HL-60 (cell line): ENCODE measurements at regions not wholly inside any gene's neighbourhood (a gene's known extent, or its start where the extent isn't known, plus 50 kb on each side); places are given as distances from the start of the nearest gene placed in this dataset.

Source experiments
- DNase-seq, 2 experiments: peaks; one replicate each; pipeline ENCODE4 v3.0.0-alpha.2; 2010 to 2020; ENCODE audit warnings: low read depth in 1 of 2, low spot score in 1 of 2
- H3K27ac ChIP-seq: fragments of 250-450 bp; sonication (Bioruptor Pico); replicated peaks from 2 replicates; pipeline ENCODE4 v1.5.1; 2020; ENCODE audit warnings: mild to moderate bottlenecking, moderate library complexity
- H3K27me3 ChIP-seq: fragments of 250-450 bp; sonication (Bioruptor Pico); 2 replicates; pipeline ENCODE4 v1.5.1; 2021; ENCODE audit warnings: mild to moderate bottlenecking, moderate library complexity; ENCODE audit not compliant: insufficient read depth, poor library complexity, severe bottlenecking
- H3K4me3 ChIP-seq: replicated peaks from 2 replicates; pipeline ENCODE4 v1.5.1; 2011; ENCODE audit warnings: mild to moderate bottlenecking, control low read depth, low read length; ENCODE audit not compliant: insufficient read depth
- GABPA ChIP-seq: IDR thresholded peaks from 2 replicates; pipeline ENCODE4 v1.6.1; 2012; ENCODE audit warnings: low read depth
- POLR2AphosphoS5 ChIP-seq: IDR thresholded peaks from 2 replicates; pipeline ENCODE4 v1.6.1; 2012; ENCODE audit warnings: low read depth
- REST ChIP-seq: IDR thresholded peaks from 2 replicates; pipeline ENCODE4 v1.6.1; 2012; ENCODE audit warnings: low read depth; ENCODE audit not compliant: insufficient replicate concordance
- SPI1 ChIP-seq: IDR thresholded peaks from 2 replicates; pipeline ENCODE4 v1.6.1; 2012; ENCODE audit warnings: low read depth, mild to moderate bottlenecking, borderline replicate concordance
- TF ChIP-seq, protein P1 (sequence below): IDR thresholded peaks from one replicate; pipeline ENCODE4 v1.5.1; 2011; ENCODE audit warnings: low read length, control low read depth, inconsistent platforms; ENCODE audit not compliant: insufficient read depth

DNA sequence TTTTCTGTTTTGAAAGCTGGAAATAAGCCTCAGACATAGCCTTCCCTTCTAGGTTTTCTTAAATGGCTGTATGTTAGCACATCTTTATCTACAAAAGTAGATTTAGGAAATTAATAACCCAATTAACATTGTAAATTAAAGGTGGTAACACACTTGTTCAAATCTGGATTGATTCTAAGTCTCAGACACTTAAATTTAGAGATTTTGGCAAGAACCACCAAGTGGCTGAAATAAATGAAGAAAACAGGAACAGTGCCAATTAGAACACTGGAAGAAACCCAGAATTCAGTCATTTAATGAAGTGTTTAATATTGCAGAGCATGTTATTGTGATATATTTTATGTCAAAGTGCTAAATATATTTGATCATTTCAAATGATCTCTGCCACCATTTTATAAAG lies 628.2 kb downstream of the USP25 start:
- H3K27me3 ChIP-seq, result no peaks in the 10 kb centered on the region
- no peak for DNase-seq
- TF ChIP-seq REST (no peak), POLR2AphosphoS5 (no peak), GABPA (no peak), SPI1 (no peak)
- TF ChIP-seq, protein P1, sequence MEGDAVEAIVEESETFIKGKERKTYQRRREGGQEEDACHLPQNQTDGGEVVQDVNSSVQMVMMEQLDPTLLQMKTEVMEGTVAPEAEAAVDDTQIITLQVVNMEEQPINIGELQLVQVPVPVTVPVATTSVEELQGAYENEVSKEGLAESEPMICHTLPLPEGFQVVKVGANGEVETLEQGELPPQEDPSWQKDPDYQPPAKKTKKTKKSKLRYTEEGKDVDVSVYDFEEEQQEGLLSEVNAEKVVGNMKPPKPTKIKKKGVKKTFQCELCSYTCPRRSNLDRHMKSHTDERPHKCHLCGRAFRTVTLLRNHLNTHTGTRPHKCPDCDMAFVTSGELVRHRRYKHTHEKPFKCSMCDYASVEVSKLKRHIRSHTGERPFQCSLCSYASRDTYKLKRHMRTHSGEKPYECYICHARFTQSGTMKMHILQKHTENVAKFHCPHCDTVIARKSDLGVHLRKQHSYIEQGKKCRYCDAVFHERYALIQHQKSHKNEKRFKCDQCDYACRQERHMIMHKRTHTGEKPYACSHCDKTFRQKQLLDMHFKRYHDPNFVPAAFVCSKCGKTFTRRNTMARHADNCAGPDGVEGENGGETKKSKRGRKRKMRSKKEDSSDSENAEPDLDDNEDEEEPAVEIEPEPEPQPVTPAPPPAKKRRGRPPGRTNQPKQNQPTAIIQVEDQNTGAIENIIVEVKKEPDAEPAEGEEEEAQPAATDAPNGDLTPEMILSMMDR, result no peak
- H3K4me3 ChIP-seq, result no peak overlapping the region
- H3K27ac ChIP-seq, result no peak overlapping the region

DNA sequence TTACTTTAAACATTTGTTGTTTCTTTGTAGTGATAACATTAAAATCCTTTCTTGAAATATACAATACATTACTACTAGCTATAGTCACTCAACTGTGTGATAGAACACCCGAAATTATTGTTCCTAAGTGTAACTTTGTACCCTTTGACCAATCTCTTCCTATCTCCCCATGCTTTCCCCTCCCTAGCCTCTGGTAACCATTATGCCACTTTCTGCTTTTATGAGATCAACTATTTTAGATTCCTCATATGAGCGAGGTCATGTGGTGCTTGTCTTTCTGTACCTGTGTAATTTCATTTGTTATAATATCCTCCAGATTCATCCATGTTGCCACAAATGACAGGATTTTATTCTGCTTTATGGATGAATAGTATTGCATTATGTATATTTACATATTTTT lies 629.0 kb downstream of the USP25 start:
- no peak for DNase-seq
- Histone ChIP-seq H3K4me3 (no peak overlapping the region), H3K27ac (no peak overlapping the region), H3K27me3 (no peaks in the 10 kb centered on the region)
- TF ChIP-seq POLR2AphosphoS5 (no peak), REST (no peak), SPI1 (no peak), GABPA (no peak)
- TF ChIP-seq, protein P1, result no peak

- TF ChIP-seq REST, result no peak
- TF ChIP-seq, protein P1, result no peak
- TF ChIP-seq GABPA, result no peak
- no peak for TF ChIP-seq SPI1
- TF ChIP-seq POLR2AphosphoS5, result no peak
- no peak for DNase-seq
- no peaks in the 10 kb centered on the region for H3K27me3 ChIP-seq
- no peak overlapping the region for H3K27ac ChIP-seq
- H3K4me3 ChIP-seq, result no peak overlapping the region
Measured at GRCh38 chr21:16363100-16363499, 633.3 kb downstream of the USP25 start.
